ENCODE measurements at regions not wholly inside any gene's neighbourhood (a gene's known extent, or its start where the extent isn't known, plus 50 kb on each side); places are given as distances from the start of the nearest gene placed in this dataset.

DNA sequence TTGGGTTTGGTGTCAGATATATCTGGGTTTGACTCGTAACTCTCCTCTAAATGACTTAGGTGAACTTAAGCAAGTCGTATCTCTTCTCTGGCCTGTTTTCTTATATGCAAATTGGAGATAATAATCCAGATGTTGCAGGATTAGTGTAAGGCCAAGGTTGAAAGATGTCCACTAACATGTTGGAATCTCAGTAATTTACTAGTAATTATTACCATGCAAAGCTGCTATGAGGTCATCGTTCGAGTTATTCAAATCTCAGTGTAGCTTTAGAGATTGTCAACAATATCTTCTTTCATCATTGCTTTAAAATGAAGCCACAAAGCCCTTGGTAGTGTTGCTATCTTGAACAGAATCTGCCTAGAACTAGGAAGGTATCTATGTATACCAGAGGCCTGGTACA, 437.7 kb upstream of the KLF4 start:
- ATAC-seq = no peak
- DNase-seq = no peak
- intact Hi-C loops (cut with DNase I) = no loop called here
- Histone ChIP-seq H3K4me3 (no peak overlapping the region), H3K36me3 (no peaks in the 10 kb centered on the region), H3K27ac (no peak overlapping the region), H3K4me1 (no peaks in the 10 kb centered on the region), H3K9me3 (no peaks in the 10 kb centered on the region), H3K27me3 (ENCODE audit: low read depth) (no peaks in the 10 kb centered on the region)
- TF ChIP-seq CTCF (IDR thresholded peaks at IDR 0.05) = no peak

DNA sequence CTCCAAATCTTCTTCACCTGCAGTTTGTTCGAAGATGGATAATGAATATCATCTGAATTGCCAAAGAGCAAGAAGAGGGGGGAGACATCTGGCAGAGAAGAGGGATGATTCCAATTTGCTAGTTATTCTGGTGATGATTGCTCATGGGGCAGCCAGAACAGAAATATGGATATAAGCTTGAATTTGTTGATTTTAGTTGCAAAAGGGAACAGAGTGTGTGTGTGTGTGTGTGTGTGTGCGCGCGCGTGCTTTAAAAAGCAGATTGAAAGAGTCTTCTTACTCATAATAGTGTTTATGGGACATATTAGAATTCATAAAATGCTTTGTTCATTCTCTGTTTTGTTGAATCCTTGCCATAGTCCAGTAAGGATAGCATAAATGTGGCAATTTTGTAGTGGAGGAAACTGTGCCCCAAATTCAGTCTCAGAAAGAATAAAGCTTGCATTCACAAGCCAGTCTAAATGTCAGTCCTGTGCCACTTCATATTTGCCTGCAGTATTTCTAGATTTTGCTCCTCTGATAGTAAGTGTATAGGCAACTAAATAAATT, 436.3 kb upstream of the KLF4 start:
- Histone ChIP-seq H3K4me3 (no peak overlapping the region), H3K36me3 (no peaks in the 10 kb centered on the region), H3K4me1 (no peaks in the 10 kb centered on the region), H3K27ac (no peak overlapping the region), H3K9me3 (no peaks in the 10 kb centered on the region), H3K27me3 (ENCODE audit: low read depth) (no peaks in the 10 kb centered on the region)
- ATAC-seq (no peak), DNase-seq (no peak)
- TF ChIP-seq CTCF (IDR thresholded peaks at IDR 0.05) = no peak
- intact Hi-C loops (cut with DNase I) = no loop called here

DNA sequence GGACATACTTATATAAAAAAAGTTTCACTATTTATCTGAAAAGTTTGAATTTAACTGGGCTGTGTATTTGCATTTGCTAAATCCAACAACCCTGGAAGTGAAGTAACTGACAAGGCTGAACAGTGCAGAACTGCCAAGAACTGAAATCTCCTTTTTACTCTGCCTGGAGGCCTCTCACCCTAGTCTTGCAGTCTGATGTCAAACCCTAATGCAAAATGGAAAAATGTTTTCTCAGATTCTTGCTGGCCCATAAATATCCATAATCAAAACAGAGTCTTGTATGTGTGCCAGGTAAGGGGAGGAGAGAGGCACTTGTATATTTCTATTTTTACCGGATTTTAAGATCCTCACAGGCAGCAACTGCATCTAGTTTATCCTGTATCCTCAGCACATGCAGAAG, 432.7 kb upstream of the KLF4 start:
- Histone ChIP-seq H3K4me1 (no peaks in the 10 kb centered on the region), H3K27ac (no peak overlapping the region), H3K4me3 (no peak overlapping the region), H3K9me3 (no peaks in the 10 kb centered on the region), H3K36me3 (no peaks in the 10 kb centered on the region), H3K27me3 (ENCODE audit: low read depth) (no peaks in the 10 kb centered on the region)
- DNase-seq = no peak
- ATAC-seq = no peak
- no peak for TF ChIP-seq CTCF (IDR thresholded peaks at IDR 0.05)
- intact Hi-C loops (cut with DNase I) = no loop called here

DNA sequence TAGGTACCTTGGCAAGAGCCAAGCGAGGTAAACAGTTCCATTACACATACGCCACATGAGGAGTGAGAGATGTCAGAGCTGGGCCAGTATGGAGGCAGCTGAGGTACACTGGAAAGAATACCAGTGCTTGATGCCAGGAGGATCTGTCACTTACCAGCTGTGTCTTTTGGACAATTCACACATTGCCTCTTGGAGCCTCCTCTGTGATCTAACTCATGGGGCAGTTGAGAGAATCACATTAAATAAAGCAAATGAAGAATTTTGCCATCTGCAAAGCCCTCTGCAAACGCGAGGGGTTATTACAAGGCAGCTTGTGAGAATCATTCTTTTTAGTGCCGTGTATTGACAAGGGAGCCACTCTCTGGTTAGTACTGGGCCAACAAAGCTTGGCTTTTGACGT, 429.7 kb upstream of the KLF4 start:
- ATAC-seq (no peak), DNase-seq (no peak)
- TF ChIP-seq CTCF (IDR thresholded peaks at IDR 0.05) = no peak
- no peak overlapping the region for H3K4me3 ChIP-seq
- no peaks in the 10 kb centered on the region for H3K36me3 ChIP-seq
- intact Hi-C loops (cut with DNase I) = no loop called here
- no peaks in the 10 kb centered on the region for H3K27me3 ChIP-seq (ENCODE audit: low read depth)
- H3K27ac ChIP-seq = no peak overlapping the region
- no peaks in the 10 kb centered on the region for H3K9me3 ChIP-seq
- no peaks in the 10 kb centered on the region for H3K4me1 ChIP-seq

DNA sequence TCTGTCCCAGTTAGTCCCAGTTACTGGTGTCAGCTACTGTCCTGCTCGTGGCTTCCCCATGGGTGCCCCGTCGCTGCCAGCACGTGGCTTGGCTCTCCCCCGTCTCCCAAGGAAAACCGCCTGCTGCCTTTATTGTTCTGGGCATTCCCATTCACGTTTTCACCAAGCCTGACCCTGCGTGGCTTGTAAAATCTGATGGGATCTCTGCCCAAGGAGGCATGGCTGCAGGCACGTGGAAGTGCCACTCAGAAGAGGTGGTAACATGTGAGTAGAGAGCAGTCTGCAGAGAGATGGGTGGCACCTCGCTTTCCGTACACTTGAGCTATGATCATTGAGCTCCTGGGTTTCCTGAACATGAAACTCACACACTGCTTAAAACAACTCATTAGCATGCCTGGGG, 429.2 kb upstream of the KLF4 start:
- ATAC-seq = peak in 1 of 2 donors; percentile 64
- no peaks in the 10 kb centered on the region for H3K9me3 ChIP-seq

More for the DNA sequence above, 429.2 kb upstream of the KLF4 start:
- Histone ChIP-seq H3K27ac (no peak overlapping the region), H3K27me3 (ENCODE audit: low read depth) (no peaks in the 10 kb centered on the region), H3K36me3 (no peaks in the 10 kb centered on the region), H3K4me1 (no peaks in the 10 kb centered on the region), H3K4me3 (no peak overlapping the region)
- intact Hi-C loops (cut with DNase I) = no loop called here
- TF ChIP-seq CTCF (IDR thresholded peaks at IDR 0.05) = no peak
- no peak for DNase-seq

Data from lower lobe of right lung (tissue), 2 donors.